ENCODE measurements at regions not wholly inside any gene's neighbourhood (a gene's known extent, or its start where the extent isn't known, plus 50 kb on each side); places are given as distances from the start of the nearest gene placed in this dataset.

DNA sequence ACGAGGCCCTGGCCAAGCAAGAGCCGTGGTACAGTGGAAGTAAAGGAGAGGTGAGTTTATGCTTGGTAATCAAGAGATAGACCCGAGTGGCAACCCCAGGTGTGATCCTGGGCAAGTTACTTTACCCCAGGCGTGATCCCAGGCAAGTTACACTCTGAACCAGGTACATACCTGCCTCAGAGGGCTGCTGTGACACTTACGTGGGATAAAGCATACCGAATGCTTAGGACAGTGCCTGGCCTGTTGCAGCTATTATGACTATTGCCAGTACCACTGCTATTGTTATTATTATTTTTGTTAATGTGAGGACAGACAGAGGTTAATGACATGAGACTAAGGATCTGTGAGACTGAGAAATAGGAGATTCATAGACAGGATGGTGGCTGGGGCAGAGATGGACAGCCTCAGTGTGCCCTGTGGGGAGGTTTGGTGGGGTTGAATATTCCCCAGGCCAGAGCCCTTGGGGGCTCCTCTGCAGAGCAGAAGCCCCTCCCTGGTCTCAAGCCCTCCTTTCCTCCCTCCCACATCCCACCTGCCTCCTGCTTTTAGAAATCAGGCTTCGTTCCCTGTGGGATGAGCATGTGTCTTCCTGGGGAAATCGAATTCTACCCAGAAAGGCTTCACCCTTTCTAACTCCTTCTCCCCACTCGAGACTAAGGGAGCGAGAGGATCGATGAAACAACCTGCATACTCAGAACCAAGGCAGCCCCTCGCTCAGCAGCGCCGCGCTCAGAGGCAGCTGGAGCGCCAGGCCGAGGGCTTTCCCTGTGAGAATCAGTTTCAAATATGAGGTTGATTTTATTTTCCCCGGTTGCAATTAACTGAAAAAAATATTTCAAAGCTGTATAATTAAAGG is 62.0 kb upstream of the SIX3 start:
- TF ChIP-seq, protein P1, sequence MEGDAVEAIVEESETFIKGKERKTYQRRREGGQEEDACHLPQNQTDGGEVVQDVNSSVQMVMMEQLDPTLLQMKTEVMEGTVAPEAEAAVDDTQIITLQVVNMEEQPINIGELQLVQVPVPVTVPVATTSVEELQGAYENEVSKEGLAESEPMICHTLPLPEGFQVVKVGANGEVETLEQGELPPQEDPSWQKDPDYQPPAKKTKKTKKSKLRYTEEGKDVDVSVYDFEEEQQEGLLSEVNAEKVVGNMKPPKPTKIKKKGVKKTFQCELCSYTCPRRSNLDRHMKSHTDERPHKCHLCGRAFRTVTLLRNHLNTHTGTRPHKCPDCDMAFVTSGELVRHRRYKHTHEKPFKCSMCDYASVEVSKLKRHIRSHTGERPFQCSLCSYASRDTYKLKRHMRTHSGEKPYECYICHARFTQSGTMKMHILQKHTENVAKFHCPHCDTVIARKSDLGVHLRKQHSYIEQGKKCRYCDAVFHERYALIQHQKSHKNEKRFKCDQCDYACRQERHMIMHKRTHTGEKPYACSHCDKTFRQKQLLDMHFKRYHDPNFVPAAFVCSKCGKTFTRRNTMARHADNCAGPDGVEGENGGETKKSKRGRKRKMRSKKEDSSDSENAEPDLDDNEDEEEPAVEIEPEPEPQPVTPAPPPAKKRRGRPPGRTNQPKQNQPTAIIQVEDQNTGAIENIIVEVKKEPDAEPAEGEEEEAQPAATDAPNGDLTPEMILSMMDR (IDR thresholded peaks at IDR 0.05) = no peak
- no peak for TF ChIP-seq POLR2AphosphoS5 (IDR thresholded peaks at IDR 0.05; ENCODE audit: insufficient read depth in 1 of 2, low read depth in 1 of 2)
- TF ChIP-seq POLR2A (IDR thresholded peaks at IDR 0.05) = no peak

Data from vagina (tissue), 2 donors.